ENCODE measurements at regions not wholly inside any gene's neighbourhood (a gene's known extent, or its start where the extent isn't known, plus 50 kb on each side); places are given as distances from the start of the nearest gene placed in this dataset.

- in situ Hi-C loops (cut with HindIII; ENCODE audit: low pct_unique_long_range_greater_than_20kb, low sequenced_read_pairs) (no loop called here), intact Hi-C loops (cut with micrococcal nuclease; ENCODE audit: unreplicated experiment) (no loop called here)
These were observed 609.4 kb upstream of the HS3ST5 start for GRCh38 chr6:114952229-114952628.

GRCh38 chr6:114945392-114945791, 602.6 kb upstream of the HS3ST5 start:
- Histone ChIP-seq H3K9me3 (ENCODE audit: control insufficient read depth, insufficient read depth, low read depth, low read length) (no peaks in the 10 kb centered on the region; the same call in 1 of the 2 replicates), H3K4me3 (ENCODE audit: low read depth in 2 of 2, low read length in 2 of 2) (no peak overlapping the region), H3K27ac (ENCODE audit: low read length) (no peak overlapping the region), H3K4me1 (ENCODE audit: control insufficient read depth, insufficient read depth, low read length) (no peaks in the 10 kb centered on the region), H3K36me3 (ENCODE audit: control insufficient read depth, insufficient read depth, low read length) (no peaks in the 10 kb centered on the region), H3K27me3 (ENCODE audit: control insufficient read depth, insufficient read depth, low read length) (no peaks in the 10 kb centered on the region)
- ChIA-PET CTCF (no interaction called here), POLR2A (no interaction called here)
- DNase-seq (ENCODE audit: low read depth, low spot score) (no peak), ATAC-seq (no peak)
- in situ Hi-C loops (cut with HindIII; ENCODE audit: low pct_unique_long_range_greater_than_20kb, low sequenced_read_pairs) (no loop called here), intact Hi-C loops (cut with micrococcal nuclease; ENCODE audit: unreplicated experiment) (no loop called here)
- TF ChIP-seq SIN3A (IDR thresholded peaks at IDR 0.05; ENCODE audit: borderline replicate concordance, insufficient read depth, low read depth, low read length) = no peak
- no peak for TF ChIP-seq CTCF (IDR thresholded peaks at IDR 0.05)
- no peak for TF ChIP-seq POLR2AphosphoS5 (IDR thresholded peaks at IDR 0.05; ENCODE audit: low read depth, low read length)
- TF ChIP-seq TCF7L2 (IDR thresholded peaks at IDR 0.05; ENCODE audit: low read depth, low read length) = no peak
- no peak for TF ChIP-seq REST (IDR thresholded peaks at IDR 0.05; ENCODE audit: insufficient read depth in 1 of 2, low read depth in 2 of 2, low read length in 1 of 2)
- no TSS peak for BruUV-seq (replicated peaks)

More at GRCh38 chr6:114952229-114952628, 609.4 kb upstream of the HS3ST5 start:
- DNase-seq (ENCODE audit: low read depth, low spot score) (no peak), ATAC-seq (no peak)
- H3K36me3 ChIP-seq (ENCODE audit: control insufficient read depth, insufficient read depth, low read length) = no peaks in the 10 kb centered on the region
- ChIA-PET CTCF (no interaction called here), POLR2A (no interaction called here)
- H3K27ac ChIP-seq (ENCODE audit: low read length) = no peak overlapping the region
- no peak for TF ChIP-seq REST (IDR thresholded peaks at IDR 0.05; ENCODE audit: insufficient read depth in 1 of 2, low read depth in 2 of 2, low read length in 1 of 2)
- no peak for TF ChIP-seq SIN3A (IDR thresholded peaks at IDR 0.05; ENCODE audit: borderline replicate concordance, insufficient read depth, low read depth, low read length)
- TF ChIP-seq CTCF (IDR thresholded peaks at IDR 0.05) = no peak
- TF ChIP-seq TCF7L2 (IDR thresholded peaks at IDR 0.05; ENCODE audit: low read depth, low read length) = no peak
- no peak for TF ChIP-seq POLR2AphosphoS5 (IDR thresholded peaks at IDR 0.05; ENCODE audit: low read depth, low read length)
- no TSS peak for BruUV-seq (replicated peaks)
- no peaks in the 10 kb centered on the region for H3K4me1 ChIP-seq (ENCODE audit: control insufficient read depth, insufficient read depth, low read length)
- no peaks in the 10 kb centered on the region for H3K27me3 ChIP-seq (ENCODE audit: control insufficient read depth, insufficient read depth, low read length)
- H3K4me3 ChIP-seq (ENCODE audit: low read depth in 2 of 2, low read length in 2 of 2) = no peak overlapping the region
- no peaks in the 10 kb centered on the region for H3K9me3 ChIP-seq (ENCODE audit: control insufficient read depth, insufficient read depth, low read depth, low read length)
